ENCODE measurements at regions not wholly inside any gene's neighbourhood (a gene's known extent, or its start where the extent isn't known, plus 50 kb on each side); places are given as distances from the start of the nearest gene placed in this dataset.

DNA sequence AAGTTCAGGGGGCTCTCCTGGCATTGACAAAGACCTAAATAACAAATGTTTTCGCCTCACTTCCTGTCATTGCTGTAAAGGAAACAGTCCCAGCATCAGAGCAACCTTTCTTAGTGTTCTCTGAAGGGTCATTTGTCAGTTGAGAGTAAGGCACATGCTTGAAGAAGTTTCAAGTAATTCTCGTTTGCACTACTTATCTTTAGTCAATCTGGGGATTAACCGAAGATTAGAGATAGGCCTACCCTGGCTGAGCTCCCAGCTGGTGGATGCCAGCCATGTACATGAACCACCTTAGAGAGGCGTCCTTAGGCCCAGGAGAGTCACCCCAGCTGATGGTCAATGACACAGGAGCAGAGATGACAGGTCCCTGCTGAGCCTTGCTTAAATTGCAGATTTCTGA is 189.9 kb upstream of the PGRMC2 start:
- TF ChIP-seq, protein P1, sequence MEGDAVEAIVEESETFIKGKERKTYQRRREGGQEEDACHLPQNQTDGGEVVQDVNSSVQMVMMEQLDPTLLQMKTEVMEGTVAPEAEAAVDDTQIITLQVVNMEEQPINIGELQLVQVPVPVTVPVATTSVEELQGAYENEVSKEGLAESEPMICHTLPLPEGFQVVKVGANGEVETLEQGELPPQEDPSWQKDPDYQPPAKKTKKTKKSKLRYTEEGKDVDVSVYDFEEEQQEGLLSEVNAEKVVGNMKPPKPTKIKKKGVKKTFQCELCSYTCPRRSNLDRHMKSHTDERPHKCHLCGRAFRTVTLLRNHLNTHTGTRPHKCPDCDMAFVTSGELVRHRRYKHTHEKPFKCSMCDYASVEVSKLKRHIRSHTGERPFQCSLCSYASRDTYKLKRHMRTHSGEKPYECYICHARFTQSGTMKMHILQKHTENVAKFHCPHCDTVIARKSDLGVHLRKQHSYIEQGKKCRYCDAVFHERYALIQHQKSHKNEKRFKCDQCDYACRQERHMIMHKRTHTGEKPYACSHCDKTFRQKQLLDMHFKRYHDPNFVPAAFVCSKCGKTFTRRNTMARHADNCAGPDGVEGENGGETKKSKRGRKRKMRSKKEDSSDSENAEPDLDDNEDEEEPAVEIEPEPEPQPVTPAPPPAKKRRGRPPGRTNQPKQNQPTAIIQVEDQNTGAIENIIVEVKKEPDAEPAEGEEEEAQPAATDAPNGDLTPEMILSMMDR (IDR thresholded peaks at IDR 0.05; ENCODE audit: poor library complexity) = no peak
- TF ChIP-seq EZH2phosphoT487 (IDR thresholded peaks at IDR 0.05; ENCODE audit: low read depth, severe bottlenecking, unreplicated experiment) (no peak), EZH2 (IDR thresholded peaks at IDR 0.05; ENCODE audit: borderline replicate concordance) (no peak)

Data from hepatocyte (in vitro differentiated cells).